OCI-LY7 (cell line): ENCODE measurements at regions not wholly inside any gene's neighbourhood (a gene's known extent, or its start where the extent isn't known, plus 50 kb on each side); places are given as distances from the start of the nearest gene placed in this dataset.

Experiments
- BruUV-seq: library from RNA; stranded (reverse); fragments of 400-500 nt; replicated peaks from 2 replicates; lab custom pipeline; 2021; lab: Mats Ljungman, UMichigan
- CTCF ChIA-PET: fragments of 300-600 bp; sonication (Branson Sonifier 250); formaldehyde crosslinking; loops from one replicate; lab custom pipeline; 2022; ENCODE audit warnings: antibody characterized with exemption; ENCODE audit not compliant: unreplicated experiment; lab: Charles Lee
- POLR2A ChIA-PET: fragments of 300-600 bp; sonication (Branson Sonifier 250); formaldehyde crosslinking; loops from one replicate; lab custom pipeline; 2022; ENCODE audit warnings: antibody characterized with exemption; lab: Charles Lee
- DNase-seq: peaks from one replicate; pipeline ENCODE4 v3.0.0-alpha.2; 2015; ENCODE audit warnings: low spot score
- H2AFZ ChIP-seq: fragments of 200-600 bp; sonication (generic), shearing (Covaris generic); 2 replicates; pipeline ENCODE4 v1.6.1; 2014; ENCODE audit warnings: mild to moderate bottlenecking, antibody characterized with exemption, low read length, moderate library complexity
- H3K27ac ChIP-seq: fragments of 200-600 bp; sonication (generic); 2 replicates; pipeline ENCODE4 v1.5.1; 2014; ENCODE audit warnings: mixed run types, low read depth, mild to moderate bottlenecking, moderate library complexity, low read length, inconsistent platforms; ENCODE audit not compliant: poor library complexity, severe bottlenecking
- H3K36me3 ChIP-seq: fragments of 200-600 bp; sonication (generic); 2 replicates; pipeline ENCODE4 v1.6.1; 2014; ENCODE audit warnings: mild to moderate bottlenecking, antibody characterized with exemption, low read length, moderate library complexity, mixed read lengths; ENCODE audit not compliant: insufficient read depth
- H3K4me1 ChIP-seq: fragments of 200-600 bp; sonication (generic); 2 replicates; pipeline ENCODE4 v1.5.1; 2014; ENCODE audit warnings: mild to moderate bottlenecking, low read length; ENCODE audit not compliant: insufficient read depth, poor library complexity, severe bottlenecking
- H3K4me2 ChIP-seq: fragments of 200-600 bp; sonication (generic); 2 replicates; pipeline ENCODE4 v1.6.1; 2014; ENCODE audit warnings: mild to moderate bottlenecking, low read length
- H3K4me3 ChIP-seq: fragments of 200-600 bp; sonication (generic); 2 replicates; pipeline ENCODE4 v1.5.1; 2014; ENCODE audit warnings: mild to moderate bottlenecking, low read depth, low read length; ENCODE audit not compliant: poor library complexity, severe bottlenecking
- H3K79me2 ChIP-seq: fragments of 200-600 bp; sonication (generic); 2 replicates; pipeline ENCODE4 v1.6.1; 2016; ENCODE audit warnings: low read depth, mild to moderate bottlenecking, low read length, moderate library complexity, mixed read lengths; ENCODE audit not compliant: insufficient read depth
- H3K9me2 ChIP-seq: fragments of 200-600 bp; sonication (generic); 2 replicates; pipeline ENCODE4 v1.6.1; 2016; ENCODE audit warnings: mild to moderate bottlenecking, low read length, mixed read lengths; ENCODE audit not compliant: insufficient read depth
- H3K9me3 ChIP-seq: fragments of 200-600 bp; sonication (generic); 2 replicates; pipeline ENCODE4 v1.6.1; 2014; ENCODE audit warnings: mild to moderate bottlenecking, mixed run types, low read length, mixed read lengths
- H4K20me1 ChIP-seq: fragments of 200-600 bp; sonication (generic); 2 replicates; pipeline ENCODE4 v1.6.1; 2014; ENCODE audit warnings: mild to moderate bottlenecking, antibody characterized with exemption, low read length, moderate library complexity, mixed read lengths; ENCODE audit not compliant: insufficient read depth
- EZH2phosphoT487 ChIP-seq: fragments of 200-600 bp; sonication (generic); IDR thresholded peaks from 2 replicates; pipeline ENCODE4 v1.6.1; 2018; ENCODE audit warnings: low read depth, borderline replicate concordance, mild to moderate bottlenecking, mixed run types, antibody characterized with exemption, low read length, moderate library complexity, mixed read lengths
- intact Hi-C: fragments of 100-400 bp; cut with micrococcal nuclease; formaldehyde crosslinking; loops from one replicate; pipeline ENCODE4 v1.10.0; 2022; ENCODE audit not compliant: unreplicated experiment
- TF ChIP-seq, protein P1 (sequence below): fragments of 200-600 bp; sonication (generic); conservative IDR thresholded peaks from 2 replicates; pipeline ENCODE4 v1.5.1; 2014; ENCODE audit warnings: mild to moderate bottlenecking, antibody characterized with exemption, low read length, moderate library complexity, mixed read lengths

DNA sequence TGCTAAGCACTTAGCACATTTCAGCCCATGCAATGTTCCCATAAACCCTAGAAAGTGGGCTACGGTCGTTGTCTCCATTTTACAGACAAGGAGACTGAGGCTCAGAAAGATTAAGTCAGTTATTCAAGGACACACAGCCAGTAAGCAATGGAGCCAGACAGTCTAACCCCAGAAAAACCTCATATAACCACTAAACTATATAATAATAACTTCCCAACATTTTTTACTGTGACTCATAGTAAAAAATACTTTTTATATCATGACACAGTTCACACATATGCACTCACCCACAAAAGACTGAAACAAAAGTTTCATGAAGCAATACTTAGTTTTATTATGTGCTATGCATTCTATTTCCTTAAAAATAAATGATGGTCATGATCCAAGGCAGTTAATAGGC, 66.2 kb upstream of the EYA2 start:
- Histone ChIP-seq H3K27ac (no peak overlapping the region), H3K79me2 (no peaks in the 10 kb centered on the region), H3K4me1 (no peaks in the 10 kb centered on the region), H3K9me3 (no peaks in the 10 kb centered on the region), H2AFZ (no peak overlapping the region), H3K9me2 (no peaks in the 10 kb centered on the region), H4K20me1 (no peaks in the 10 kb centered on the region), H3K4me3 (no peak overlapping the region), H3K36me3 (no peaks in the 10 kb centered on the region), H3K4me2 (no peak overlapping the region)
- no peak for DNase-seq
- no peak for TF ChIP-seq EZH2phosphoT487
- TF ChIP-seq, protein P1, sequence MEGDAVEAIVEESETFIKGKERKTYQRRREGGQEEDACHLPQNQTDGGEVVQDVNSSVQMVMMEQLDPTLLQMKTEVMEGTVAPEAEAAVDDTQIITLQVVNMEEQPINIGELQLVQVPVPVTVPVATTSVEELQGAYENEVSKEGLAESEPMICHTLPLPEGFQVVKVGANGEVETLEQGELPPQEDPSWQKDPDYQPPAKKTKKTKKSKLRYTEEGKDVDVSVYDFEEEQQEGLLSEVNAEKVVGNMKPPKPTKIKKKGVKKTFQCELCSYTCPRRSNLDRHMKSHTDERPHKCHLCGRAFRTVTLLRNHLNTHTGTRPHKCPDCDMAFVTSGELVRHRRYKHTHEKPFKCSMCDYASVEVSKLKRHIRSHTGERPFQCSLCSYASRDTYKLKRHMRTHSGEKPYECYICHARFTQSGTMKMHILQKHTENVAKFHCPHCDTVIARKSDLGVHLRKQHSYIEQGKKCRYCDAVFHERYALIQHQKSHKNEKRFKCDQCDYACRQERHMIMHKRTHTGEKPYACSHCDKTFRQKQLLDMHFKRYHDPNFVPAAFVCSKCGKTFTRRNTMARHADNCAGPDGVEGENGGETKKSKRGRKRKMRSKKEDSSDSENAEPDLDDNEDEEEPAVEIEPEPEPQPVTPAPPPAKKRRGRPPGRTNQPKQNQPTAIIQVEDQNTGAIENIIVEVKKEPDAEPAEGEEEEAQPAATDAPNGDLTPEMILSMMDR, result no peak
- ChIA-PET CTCF (no interaction called here), POLR2A (no interaction called here)
- intact Hi-C loops, result no loop called here
- no TSS peak for BruUV-seq

DNA sequence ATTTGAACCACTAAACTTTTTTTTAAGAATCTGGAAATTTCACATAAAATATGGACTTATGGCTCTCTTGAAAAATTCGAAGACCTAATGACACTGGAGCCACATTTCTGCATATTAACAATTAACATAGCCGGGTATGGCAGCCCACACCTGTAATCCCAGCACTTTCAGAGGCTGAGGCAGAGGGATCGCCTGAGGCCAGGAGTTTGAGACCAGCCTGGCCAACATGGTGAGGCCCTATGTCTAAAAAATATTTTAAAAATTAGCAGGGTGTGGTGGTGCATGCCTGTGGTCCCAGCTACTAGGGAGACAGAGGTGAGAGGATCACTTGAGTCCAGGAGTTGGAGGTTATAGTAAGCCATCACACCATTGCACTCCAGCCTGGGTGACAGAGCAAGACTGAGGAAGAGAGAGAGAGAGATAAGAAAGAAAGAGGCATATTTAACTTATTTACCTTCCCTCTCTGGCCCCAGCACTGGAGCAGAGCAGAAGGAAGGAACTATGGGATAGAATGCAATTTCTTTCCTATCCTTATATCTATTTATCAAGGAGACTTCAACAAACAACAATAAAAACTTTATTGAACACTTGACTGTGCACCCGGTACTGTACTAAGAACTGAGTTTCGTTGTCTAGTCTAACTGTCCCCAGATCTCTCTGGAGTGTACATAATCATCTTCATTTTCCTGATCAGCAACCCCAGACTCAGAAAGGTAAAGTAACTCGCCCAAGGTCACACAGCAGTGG, 63.6 kb upstream of the EYA2 start:
- no TSS peak for BruUV-seq

DNA sequence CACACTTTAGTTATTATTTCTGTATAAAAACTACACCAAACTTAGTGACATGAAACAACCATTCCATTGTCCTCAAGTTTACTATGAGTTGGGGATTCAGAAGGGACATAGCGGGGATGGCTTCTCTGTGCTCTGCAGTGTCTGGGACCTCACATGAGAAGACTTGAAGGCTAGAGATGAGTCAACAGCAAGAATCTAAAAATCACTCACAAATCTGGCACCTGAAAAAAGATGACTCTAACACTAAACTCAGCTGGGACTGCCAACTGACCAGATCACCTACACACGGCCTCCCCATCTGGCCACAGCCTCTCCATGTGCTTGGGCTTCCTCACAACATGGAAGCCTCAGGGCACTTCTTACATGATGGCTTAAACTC, 63.0 kb upstream of the EYA2 start:
- TF ChIP-seq, protein P1, result no peak
- no peak for TF ChIP-seq EZH2phosphoT487
- ChIA-PET POLR2A (no interaction called here), CTCF (no interaction called here)
- Histone ChIP-seq H3K4me2 (no peak overlapping the region), H3K27ac (no peak overlapping the region), H3K9me3 (no peaks in the 10 kb centered on the region), H4K20me1 (no peaks in the 10 kb centered on the region), H3K9me2 (no peaks in the 10 kb centered on the region), H3K4me3 (no peak overlapping the region), H3K36me3 (no peaks in the 10 kb centered on the region), H3K79me2 (no peaks in the 10 kb centered on the region), H2AFZ (no peak overlapping the region), H3K4me1 (no peaks in the 10 kb centered on the region)
- no TSS peak for BruUV-seq
- intact Hi-C loops, result no loop called here
- no peak for DNase-seq

More for the DNA sequence above, 63.6 kb upstream of the EYA2 start:
- no peaks in the 10 kb centered on the region for H3K36me3 ChIP-seq
- no peak for DNase-seq
- intact Hi-C loops, result no loop called here
- no peaks in the 10 kb centered on the region for H3K9me3 ChIP-seq
- H3K9me2 ChIP-seq, result no peaks in the 10 kb centered on the region
- POLR2A ChIA-PET, result no interaction called here
- H4K20me1 ChIP-seq, result no peaks in the 10 kb centered on the region
- H3K4me1 ChIP-seq, result no peaks in the 10 kb centered on the region
- no peak for TF ChIP-seq EZH2phosphoT487
- TF ChIP-seq, protein P1, result no peak
- no peaks in the 10 kb centered on the region for H3K79me2 ChIP-seq
- H3K27ac ChIP-seq, result no peak overlapping the region
- no peak overlapping the region for H2AFZ ChIP-seq
- H3K4me2 ChIP-seq, result no peak overlapping the region
- H3K4me3 ChIP-seq, result no peak overlapping the region
- CTCF ChIA-PET, result no interaction called here
